GM21381 (cell line): ENCODE measurements at regions not wholly inside any gene's neighbourhood (a gene's known extent, or its start where the extent isn't known, plus 50 kb on each side); places are given as distances from the start of the nearest gene placed in this dataset.

ENCODE experiments used
- ATAC-seq: cut with Tn5 transposase; IDR thresholded peaks from one replicate; pipeline ENCODE4 v1.9.1; 2021; ENCODE audit warnings: mild to moderate bottlenecking, moderate library complexity; ENCODE audit not compliant: unreplicated experiment

DNA sequence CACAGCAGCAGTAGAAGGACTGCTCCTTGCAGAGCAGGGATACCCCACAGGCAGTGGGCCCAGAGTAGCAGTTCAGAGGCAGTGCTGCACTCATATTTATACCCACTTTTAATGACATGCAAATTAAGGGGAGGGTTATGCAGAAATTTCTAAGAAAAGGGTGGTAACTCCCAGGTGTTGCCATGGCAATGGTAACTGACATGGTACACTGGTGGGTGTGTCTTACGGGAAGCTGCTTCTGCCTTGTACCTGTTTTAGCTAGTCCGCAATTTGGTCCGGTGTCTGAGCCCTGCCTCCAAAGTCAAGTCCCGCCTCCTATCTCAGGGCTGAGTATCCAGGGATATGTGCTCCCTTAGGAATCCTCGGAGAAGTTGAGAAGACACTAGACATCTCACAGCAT lies 79.2 kb upstream of the UQCRFS1 start:
- ATAC-seq, result no peak

DNA sequence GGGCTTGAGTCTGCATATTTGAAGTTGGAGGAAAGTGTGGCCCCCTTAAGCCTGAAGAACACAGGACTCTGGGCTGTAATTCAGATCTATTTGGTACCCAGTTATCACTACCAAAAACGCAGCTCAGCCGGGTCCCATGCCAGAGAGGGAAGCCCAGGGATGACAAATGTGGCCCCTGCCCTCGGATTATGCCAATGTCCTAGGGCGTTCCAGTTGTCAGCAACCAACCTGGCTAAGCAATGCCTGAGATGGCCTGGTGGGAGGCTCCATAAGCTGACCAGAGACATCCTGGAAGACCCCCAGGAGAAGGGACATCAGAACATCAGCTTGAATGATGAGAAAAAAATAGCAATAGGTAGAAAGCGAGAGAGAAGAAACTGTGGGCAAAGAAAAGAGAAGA lies 79.6 kb upstream of the UQCRFS1 start:
- no peak for ATAC-seq

DNA sequence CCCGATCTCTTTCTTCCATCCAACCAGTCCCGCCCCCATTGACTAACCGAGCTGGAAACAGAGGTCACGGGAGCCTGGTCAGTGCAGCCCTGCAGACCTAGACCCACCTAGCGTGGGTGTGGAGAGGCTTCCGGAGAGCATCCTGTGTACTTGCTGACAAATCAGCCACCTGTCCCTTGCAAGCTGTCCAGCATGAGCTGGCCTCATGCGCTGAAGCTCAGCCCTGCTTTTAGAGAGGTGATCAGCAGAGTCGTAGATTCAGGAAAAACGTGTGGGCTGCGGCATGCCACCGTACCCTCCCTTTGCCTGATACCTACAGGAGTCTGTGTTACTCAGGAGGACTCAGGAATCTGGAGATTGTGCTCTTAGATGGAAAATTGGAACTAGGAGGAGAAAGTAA lies 80.3 kb upstream of the UQCRFS1 start:
- no peak for ATAC-seq

DNA sequence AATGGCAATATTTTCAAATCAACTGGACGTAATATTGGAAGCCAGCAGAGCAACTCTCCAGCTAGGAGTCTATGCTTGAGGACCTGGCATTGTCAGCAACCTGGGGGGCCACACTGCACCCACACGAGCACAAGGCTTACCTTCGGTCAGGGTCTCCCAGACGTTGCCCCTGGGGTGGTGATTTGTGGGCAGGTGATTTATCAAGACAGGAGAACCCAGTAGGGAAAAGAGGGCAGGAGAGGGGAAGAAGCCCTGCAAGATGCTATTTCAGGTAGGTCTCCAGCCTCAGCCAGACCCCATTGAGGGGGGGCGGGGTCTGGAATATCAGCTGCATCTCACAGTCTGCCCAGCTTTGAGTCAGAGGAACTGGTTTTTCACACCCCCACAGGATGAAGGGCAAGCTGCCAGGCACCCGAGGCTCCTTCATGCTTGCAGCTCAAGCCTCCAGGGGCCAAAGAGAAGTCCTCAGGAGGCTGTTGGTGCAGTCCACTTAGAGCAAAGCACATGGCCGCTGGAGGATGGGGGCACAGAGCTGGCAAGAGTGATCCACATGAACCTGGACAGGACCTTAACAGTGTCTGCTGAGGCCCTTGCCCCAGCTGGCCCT lies 80.9 kb upstream of the UQCRFS1 start:
- ATAC-seq, result no peak

DNA sequence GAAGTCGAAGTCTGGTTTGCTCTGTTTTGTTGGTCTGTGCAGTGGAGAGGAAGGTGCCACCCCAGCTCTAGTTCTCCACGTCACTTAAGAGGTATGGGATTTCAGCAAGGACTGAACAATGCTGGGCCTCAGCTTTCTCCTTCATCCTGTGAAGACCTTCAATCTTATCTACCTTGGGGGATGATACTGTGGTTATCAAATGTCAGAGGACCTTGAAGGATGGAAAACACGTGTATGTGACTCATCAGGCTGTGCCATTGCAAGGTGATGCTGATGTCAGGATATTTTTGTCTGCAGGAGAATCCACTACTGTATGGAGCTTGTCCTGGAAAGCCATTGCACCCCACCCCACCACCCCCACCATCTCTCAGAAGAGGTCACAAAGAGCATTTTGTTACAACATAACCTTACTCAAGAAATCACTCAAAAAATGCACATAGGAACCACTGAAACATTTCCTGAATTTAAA lies 81.4 kb upstream of the UQCRFS1 start:
- no peak for ATAC-seq

DNA sequence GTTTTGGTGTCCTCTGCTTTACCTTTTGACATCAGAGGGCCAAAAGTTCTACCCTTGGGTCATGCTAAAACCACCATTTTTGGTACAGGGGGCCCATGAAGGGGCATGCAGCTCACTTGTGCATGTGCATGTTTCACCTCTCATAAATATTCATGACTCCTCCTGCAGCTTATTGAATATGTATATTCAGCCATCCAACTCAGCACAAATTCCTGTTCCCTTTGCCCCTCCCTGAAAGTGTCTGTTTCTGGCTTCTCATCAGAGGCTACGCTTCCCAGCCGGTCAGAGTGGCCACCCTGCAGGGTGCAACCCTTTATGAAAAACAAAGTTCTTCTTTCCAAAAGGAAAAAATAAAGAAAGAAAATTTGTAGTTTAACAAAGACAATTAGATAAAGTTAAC lies 82.3 kb upstream of the UQCRFS1 start:
- no peak for ATAC-seq

DNA sequence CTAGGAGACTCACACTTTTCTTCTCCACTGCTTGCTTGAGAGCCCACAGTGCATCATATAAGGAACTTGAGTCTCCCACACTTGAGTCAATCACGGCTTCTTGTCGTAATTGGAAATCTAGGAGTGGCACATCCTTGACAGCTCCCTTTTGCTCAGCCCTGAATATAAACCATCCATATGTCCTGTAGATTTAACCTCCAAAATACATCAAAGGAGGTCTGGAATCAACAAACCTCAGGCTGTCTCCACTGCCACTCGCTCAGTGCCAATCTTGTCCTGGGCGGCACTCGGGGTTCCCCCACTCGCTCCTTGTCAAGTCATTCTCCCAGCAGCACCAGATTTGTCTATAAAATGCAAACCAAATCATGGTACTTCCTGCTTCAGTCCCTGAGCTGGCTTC lies 84.4 kb upstream of the UQCRFS1 start:
- ATAC-seq, result no peak

DNA sequence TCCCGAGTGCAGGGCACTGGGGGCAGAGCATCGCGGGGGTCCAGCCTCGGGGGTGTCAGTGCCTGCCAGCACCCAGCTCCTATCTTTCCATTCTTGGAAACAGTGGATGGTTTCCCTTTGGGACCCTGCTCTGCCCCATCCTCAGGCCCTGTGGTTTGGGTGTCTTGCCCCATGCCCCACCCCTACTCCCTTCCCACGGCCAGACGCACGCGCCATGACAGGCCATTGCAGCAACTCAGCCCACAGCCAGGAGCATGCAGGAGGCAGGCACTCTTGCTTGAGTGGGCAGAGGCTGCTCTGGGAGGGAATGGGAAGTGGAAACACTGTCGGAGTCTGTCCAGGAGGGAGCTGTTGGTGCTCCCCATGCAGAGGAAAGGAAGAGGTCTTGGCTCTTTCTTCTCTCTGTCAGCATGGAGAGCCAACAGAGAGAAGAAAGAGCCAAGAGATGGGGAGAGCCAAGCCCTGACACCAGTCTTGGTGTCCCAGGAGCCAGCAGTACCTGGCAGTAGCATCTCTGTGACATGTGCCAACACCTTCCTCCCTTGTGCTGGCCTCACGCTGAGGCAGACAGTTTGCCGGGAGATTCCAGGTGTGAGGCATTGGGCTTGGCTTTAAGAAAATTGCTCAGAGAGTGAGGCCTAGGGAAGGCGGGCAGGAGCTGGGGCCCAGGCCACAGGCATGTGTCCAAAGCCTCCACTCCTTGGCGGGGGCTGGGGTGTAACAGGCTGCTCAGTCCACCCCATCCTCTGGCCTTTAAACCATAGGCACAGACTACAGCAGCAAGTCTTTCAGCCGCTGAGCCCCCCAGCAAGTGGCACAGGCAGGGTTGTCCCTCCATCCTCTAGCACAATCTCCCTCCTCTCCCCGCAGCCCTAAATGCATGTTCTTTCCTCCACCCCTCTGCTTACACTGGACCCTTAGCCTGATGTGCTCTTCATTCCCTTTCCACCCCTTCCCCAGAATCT lies 86.7 kb upstream of the UQCRFS1 start:
- ATAC-seq, result no peak

DNA sequence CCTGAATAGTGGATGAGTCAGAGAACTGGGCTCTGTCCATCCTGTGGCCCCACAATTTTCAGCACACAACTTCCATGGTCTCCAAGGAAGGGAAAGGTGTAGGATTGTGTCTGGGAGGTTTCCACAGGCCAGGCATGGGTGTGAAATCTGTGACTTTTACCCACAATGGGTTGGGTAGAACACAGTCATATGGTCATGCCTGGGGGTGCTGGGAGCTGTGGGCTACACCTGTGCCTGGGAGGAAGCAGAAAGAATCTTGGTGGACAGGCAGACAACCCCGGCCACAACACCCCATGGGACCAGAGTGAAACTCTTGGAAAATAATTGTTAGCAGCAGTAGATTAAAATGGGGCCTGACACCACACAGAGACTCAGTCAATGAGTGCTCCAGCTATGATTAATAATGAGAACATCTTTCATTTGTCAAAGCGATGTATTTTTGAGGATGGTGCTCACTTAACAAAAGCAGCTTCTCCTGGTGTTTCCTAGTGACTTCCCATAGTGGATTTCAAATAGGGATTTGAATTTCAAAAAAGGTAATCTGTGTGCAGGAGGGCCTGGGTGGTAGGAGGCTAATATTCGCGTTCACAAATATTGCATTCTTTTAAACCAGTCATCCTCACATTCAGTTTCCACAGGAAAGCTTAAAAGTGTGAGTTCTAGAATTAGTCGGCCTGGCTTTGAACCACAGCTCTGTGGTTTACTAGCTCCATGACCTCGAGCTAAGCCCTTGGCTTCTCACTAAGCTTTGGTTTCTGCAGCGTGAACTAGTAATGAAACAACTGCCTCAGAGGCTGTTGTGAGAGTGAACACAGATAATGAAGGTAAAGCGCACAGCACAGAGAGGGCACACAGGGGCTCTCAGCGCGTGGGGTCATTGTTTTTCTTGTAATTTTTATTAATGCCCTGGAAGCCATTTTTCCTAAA lies 89.3 kb upstream of the UQCRFS1 start:
- no peak for ATAC-seq

DNA sequence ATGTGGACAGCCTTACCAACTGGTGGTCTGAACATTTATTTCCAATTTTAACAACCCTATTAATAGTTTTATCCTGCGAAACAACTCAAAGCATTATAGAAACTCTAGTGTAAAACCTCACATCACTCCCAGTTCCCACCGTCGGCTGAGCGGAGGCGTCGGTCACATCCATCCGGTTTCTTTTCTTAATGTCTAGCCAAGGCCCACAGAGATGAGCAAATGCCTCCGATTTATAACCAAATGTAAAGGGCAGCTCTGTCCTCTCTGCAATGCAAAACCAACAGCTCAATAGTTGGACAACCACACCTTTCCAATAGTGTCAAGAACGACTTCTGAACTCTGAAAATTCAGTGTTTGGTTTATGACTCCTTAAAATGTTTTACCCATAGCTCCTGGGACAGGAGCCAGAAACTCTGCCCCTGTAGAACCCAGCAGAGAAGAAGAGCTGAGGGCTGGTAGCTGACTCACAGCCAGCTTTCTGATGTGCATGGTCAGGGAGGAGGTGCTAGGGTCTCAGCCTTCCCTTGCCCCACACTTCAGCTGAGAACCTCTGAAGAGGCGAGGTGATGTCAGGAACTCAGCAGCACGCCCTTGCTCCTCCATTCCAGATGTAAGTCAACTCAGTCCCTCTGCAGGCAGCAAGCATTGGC lies 90.2 kb upstream of the UQCRFS1 start:
- ATAC-seq, result no peak

DNA sequence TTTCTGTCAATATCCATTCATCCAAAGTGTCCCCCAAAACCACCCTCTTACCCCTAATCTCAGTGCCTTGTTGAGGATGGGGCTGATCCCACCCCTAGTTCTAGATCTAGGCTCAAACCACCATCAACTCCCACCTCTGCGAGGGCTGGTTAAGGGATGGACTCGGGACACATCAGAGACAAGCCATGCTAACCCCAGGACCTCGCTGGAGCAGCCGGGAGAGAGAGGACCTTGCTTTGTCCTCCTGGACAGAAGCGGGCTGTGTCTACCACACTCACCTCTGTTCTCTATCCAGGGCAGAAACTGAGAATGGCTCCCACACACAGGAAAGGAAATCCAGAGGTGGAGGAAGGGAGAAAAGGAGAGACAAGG lies 90.8 kb upstream of the UQCRFS1 start:
- no peak for ATAC-seq

DNA sequence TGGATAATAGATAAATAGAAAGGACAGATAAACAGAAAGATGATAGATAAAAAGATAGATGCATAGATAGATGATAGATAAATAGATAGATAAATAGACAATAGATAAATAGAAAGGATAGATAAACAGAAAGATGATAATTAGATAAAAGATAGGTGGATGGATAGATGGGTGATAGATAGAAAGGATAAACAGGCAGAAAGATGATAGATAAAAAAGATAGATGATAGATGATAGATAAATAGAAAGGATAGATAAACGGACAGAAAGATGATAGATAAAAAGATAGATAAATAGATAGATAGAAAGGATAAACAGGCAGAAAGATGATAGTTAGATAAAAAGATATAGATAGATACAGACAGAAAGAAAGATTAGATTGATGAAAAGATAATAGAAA lies 92.3 kb upstream of the UQCRFS1 start:
- no peak for ATAC-seq

DNA sequence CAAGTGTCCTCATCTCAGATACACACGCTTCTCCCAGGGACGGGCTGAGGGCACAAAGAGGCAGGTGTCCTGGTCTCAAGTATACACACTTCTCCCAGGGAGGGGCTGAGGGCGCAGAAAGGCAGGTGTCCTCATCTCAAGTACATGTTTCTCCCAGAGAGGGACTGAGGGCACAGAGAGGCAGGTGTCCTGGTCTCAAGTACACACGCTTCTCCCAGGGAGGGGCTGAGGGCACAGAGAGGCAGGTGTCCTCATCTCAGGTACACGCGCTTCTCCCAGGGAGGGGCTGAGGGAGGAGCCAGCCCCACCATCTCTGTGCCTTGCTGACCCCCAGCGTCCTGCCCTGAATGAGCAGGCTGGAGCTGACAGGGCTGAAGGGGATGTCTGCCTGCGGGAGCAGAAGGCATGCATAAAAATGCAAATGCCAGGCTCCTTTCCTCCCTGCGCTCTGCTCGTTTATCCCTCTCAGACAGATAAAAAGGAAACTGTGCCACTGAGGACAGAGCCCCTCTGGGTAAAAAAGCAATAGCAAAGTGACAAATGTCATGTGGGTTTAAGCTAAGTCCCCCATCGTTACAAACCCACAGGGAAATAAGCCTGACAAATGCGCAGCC lies 96.1 kb upstream of the UQCRFS1 start:
- ATAC-seq, result no peak

DNA sequence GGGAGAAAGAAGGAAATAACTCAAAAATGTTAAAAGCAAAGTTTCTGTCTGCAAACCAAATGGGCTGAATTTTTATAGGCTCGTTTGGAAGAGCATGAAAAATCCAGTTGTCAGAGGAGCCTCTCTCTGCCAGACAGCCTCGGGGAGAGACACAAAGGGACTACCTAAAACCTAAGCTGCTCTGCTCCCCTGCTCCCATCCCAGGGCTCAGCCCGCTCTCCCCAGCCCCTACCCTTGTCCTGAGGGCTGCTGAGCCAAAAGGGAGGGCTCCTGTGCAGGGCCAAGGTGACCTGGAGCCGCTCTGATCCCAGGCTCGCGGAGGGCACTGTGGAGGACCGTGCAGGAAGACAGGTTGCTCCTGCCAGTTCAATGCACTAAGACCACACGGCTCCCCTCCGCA lies 96.7 kb upstream of the UQCRFS1 start:
- no peak for ATAC-seq

DNA sequence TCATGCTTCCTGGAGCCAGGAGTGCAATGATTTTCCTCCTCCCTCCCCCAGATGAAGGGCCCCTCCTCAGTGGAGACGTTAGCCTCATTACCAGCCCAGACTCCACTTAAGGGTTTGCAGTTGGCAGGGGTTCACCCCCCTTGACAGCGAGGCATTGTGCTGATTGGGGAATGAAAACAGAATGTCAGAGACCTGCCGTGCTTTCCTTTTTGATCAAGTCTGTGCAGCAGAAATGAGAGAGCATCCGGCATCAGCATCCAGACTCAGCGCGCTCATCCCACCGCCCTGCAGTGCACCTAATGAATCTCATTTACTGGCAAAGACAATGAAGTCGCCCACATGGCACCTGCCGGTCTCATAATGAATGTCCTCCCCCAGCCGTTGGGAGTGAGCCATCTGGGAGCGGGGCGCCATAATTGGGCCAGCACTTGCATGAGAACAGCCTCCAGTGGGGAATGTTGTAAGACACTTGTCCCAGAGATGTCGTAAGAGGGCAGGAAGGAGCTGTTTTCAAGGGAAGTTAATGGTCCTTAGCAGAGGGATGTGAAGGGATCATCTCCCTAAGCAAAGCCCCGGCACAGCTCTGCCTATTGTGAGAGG lies 98.3 kb upstream of the UQCRFS1 start:
- no peak for ATAC-seq

DNA sequence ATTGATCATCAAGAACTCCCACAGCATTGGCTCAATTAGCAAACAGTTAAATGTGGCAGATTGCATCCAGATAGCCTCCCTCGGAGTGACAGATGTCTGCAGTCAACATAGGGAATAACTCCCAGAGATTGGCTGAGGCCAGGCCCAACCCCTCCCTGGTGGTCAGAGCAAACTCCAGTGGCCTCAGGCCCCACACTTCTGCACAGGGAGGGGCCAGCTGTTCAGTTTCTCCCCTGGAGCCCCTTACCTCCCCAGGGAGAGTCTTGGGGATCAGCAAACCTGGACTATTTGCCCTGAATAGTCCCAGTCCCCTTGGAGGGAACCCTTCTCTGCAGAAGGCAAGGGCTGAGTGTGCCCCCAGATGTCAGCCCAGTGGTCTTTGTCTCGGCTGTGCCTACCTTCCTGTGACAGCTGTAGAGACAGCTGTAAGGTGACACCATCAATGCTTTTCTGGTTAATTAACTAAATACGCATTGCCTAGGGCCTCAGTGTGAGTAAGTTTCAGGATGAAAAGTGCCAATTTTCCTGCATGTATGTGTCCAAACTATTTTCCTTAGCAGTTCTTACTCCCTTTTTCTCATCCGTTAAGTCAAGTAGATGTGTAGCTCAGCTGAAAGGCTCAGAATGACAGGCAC lies 102.7 kb upstream of the UQCRFS1 start:
- ATAC-seq, result no peak

DNA sequence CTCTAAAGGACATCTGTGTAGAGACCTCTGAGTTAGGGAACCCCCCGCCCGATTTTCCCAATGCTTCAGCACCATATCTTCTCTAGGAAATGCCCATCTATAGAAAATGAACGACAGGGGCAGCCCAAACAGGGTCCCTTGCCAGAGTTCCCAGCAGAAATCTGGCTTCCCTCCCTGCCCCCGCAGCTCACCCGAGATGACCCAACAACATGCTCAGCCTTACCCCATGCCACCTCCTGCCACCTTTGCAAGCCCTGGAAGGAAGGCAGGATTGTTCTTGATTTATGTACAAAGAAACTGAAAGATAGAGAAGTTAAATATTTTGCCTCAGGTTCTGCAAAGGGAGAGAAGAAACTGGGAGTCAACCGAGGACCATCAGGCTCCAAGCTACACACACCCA lies 105.6 kb upstream of the UQCRFS1 start:
- ATAC-seq, result no peak

DNA sequence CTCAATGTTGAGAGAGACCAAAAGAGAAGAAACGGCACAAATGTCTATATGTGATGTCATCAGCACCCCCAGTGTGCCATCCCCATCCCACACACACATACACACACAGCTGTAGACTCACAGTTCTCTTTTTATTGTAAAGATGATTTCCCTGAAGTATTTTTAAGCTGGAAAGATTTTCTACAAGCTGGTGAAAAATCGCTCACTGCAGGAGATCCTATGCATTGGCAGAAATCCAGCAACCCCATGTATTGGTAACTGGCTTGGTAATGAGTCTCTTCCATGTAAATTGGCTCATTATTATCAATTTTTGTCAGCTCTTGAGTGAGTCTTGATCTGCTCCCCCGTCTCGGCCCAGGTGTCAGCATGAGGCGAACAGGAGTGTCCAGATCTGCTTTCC lies 107.1 kb upstream of the UQCRFS1 start:
- no peak for ATAC-seq

DNA sequence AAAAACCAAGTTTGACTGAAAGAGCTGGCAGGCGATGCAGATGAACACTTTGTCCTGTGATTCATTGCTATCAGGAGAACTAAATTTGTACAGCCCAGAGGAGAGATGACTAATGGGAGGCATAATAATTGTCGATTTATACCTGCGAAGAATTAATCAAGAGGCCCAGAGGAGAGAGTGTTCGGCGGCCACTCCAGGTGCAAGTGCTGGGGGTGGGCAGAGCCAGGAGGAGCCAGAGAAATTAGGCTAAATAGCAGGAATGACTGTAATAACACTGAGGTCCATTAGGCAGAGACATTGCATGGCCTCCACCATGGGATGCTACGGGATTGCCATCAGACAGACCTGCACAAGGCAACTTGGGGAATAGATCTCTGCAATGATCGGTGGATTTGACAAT lies 107.7 kb upstream of the UQCRFS1 start:
- ATAC-seq, result no peak

DNA sequence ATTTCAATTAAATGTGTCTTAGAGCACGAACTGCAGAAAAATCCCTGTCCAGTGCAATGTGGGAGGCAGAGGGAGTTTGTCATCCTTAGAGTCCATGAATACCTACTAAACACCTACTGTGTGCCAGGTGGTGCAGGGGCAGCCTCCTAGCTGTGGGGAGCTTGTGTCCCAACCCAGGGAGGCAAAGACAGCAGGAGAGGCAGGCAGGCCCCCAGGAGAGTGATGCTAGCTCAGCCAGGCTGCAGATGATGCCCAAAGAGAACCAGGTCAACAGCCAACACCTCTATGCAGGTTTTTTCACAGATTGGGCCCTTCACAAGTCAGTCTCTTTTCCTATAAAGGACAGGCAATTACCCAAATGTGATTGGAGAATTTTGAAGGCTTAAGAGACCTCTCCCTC lies 108.2 kb upstream of the UQCRFS1 start:
- no peak for ATAC-seq
